Activated T-cell treated with anti-CD3 and anti-CD28 coated beads for 4 hours (primary cell): ENCODE measurements at regions not wholly inside any gene's neighbourhood (a gene's known extent, or its start where the extent isn't known, plus 50 kb on each side); places are given as distances from the start of the nearest gene placed in this dataset.
A peak's percentile ranks its signal among the peaks of the same experiment; 100 is the strongest.
"Not testable (repeated sequence)": the region's sequence is repeated elsewhere in the genome, so short reads cannot be mapped to it uniquely, and the experiment has no call there.

Experiments
- DNase-seq: peaks from one replicate; pipeline ENCODE4 v3.0.0-alpha.2; 2020

DNA sequence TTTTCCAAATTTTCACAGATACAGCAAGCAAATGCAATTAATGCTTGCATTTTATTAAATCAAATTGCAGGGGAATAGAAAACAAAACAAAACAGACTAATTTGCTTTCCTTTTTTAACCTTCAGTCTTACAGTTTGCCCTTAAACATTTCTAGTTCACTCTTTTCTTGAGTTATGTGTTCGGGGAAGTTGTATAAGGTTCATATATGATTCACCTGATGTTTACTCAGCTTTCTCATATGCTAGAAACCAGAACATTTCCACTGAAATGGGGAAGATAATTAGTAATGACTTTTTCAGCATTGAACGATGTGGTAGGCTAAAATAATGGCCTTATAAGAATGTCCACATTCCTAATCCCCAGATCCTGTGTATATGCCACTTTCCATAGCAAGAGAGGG is 176.2 kb upstream of the NBPF9 start:
- not testable (repeated sequence) for DNase-seq

DNA sequence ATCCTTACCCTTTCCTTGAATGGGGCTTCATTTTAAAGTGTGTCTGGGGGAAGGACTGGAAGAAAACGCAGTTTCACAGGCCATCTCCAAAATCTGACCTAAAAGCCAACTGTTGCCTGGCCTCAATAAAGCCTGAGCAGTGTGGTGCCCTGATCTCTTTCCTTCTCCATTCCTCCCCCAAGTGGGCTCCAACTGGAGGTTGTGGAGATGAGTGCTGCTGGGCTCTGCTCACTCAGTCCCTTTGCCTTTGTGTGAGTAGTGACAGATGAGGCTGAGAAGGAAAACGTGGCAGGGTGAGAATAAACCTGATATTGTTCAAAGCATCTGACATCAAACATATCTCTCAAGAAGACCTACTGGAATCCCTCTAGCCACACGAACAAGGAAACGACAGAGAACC is 181.4 kb upstream of the NBPF9 start:
- not testable (repeated sequence) for DNase-seq

DNA sequence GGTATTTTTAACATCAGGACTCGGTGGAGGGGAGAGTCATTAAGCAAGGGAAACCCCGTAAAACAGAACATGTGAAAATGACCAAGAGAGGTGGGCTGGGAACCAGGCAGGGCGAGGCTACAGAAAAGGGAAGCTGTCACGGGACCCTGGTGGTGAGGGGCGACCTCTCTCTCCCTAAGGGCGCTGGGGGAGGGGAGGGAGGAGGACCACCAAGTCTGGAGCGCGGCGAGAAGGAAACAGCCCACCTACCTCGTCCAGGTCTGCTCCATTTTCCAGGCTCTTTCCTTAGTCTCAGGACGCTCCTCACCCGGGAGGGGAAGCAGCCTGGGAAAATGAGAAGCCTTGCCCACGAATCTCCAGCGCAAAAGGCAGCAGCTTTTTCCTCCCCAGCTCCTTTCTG is 181.9 kb upstream of the NBPF9 start:
- DNase-seq, result not testable (repeated sequence)

DNA sequence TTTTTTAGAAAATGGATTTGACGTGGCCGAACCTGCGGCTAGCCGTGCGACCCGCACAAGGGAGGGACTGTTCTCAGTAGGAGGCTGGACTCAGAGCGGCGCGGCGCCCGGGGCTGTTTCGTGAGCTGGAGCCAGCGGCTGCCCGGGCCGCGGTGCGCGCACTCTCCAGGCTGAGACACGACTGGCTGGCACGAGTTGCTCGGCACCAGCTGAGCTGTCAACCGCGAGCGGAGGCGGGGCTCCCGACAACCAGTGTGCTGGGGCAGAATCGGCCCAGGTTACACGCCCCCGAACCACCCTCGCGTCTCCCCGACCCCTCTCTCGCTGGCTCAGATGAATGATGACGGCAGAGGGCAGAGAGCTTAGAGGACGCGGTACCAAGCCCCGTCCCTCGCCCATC is 182.3 kb upstream of the NBPF9 start:
- DNase-seq, result peak; percentile 59

DNA sequence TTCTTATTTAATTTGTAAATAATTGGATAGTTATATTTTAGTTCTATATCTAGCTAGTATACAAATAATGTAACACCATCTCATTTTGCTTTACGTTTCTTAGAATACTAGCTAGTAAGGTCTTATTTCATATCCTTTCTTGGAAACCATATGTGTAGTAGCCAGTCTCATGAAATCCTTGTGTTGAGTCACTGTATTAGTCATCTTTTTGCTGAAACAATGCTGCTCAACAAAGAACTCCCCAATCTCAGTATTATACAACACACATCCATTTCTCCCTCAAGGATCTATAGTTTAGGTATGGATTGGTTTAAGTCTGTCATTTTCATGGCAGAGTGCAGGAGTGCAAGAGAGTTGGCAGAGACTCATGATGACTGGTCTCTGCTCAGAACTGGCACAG is 185.2 kb upstream of the NBPF9 start:
- DNase-seq, result not testable (repeated sequence)

DNA sequence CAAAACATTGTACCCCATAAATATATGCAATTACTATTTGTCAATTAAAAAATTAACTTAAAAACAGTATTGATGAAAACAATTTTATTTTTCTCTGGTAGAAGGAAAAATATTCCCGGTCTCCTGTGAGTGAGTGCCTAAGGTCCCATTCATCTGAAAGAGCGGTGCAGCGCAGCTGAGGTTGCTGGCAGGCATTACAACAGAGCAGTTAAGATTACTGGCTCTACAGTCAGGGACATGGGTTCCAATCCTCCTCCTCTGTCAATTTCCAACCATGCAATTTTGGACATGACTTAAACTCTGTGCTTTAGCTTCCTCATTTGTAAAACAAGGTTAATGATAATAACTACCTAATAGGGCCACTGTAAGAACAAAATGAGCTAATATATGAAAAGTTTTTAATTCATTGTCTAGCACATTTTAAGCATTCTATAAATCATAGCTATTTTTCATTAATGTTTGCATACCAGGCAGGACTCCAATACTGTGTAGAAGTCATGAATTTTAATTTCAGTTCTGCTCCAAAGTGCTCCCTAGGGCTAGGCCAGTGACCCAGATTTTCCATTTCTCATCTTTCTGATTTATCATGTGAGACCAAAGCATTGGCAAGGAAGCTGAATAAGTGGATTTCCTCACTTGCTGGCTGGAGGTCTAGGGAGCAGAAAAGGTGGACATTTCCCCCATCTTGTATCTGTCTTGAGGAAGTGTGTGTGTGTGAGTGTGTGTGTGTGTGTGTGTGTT is 174.2 kb upstream of the NBPF19 start:
- DNase-seq, result not testable (repeated sequence)

DNA sequence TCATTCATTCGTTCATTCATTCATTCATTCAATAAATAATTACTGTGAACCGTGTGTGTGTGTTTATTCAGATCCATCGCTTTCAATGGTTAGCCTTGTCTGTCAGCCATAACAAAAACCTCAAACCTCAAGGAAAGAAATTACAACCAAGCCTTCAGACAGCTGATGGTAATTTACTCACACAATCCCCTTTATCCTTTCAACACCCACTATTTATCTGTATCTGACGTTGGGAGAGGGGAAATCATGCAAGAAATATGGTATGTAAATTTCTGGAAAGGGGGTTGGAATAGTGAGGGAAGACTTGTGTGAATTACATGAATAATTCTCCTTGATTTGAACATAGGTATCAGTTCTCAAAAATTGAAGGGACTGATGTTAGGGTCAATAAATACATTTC is 173.6 kb upstream of the NBPF19 start:
- DNase-seq, result not testable (repeated sequence)

DNA sequence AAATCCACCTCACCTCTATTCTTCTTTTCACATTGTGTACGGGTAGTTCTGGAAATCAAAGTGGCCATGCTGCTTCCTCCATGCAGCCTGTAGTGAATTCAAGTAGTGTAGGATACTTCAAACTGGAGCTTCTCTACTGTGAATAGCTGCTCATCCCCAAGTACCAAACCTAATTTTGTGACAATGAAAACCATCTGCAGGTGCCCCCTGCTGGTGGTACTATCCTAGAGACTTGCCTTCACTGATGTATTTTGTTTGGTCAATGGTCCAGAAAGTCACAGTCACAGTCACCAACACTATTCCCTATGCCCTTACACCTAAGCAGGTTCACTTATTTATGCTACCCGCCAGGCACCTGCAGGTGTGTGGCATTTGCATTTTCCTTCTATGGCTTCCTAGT is 170.0 kb upstream of the NBPF19 start:
- DNase-seq, result not testable (repeated sequence)

DNA sequence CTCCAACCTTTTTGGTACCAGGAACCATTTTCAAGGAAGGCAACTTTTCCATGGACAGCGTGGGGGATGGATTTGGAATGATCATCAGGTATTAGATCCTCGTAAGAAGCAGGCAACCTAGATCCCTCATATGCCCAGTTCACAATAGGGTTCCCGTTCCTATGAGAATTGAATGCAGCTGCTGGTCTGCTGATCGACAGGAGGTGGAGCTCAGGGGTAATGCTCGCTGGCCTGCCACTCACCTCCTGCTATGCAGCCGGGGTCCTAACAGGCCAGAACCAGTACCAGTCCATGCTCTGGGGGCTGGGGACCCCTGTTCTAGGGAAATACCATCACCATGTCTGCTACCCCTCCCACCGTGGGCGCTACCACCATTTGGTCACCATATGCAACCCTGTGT is 167.2 kb upstream of the NBPF19 start:
- DNase-seq, result not testable (repeated sequence)

DNA sequence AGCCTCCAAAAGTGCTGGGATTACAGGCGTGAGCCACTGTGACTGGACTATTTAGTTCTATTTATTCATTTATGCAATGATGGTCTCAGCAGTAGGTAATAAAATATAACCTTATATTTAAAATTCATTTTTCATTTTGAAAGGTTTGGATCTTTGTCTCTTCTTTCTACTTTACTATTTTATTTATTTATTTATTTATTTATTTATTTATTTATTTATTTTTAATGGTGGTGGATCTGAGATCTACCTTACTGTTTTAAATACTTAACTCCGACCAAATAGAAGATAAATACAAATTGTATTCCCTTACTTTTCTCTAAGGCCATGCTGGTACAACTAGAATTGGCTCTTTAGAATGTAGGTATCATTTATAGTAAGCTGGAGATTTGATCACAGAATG is 159.9 kb upstream of the NBPF19 start:
- not testable (repeated sequence) for DNase-seq

DNA sequence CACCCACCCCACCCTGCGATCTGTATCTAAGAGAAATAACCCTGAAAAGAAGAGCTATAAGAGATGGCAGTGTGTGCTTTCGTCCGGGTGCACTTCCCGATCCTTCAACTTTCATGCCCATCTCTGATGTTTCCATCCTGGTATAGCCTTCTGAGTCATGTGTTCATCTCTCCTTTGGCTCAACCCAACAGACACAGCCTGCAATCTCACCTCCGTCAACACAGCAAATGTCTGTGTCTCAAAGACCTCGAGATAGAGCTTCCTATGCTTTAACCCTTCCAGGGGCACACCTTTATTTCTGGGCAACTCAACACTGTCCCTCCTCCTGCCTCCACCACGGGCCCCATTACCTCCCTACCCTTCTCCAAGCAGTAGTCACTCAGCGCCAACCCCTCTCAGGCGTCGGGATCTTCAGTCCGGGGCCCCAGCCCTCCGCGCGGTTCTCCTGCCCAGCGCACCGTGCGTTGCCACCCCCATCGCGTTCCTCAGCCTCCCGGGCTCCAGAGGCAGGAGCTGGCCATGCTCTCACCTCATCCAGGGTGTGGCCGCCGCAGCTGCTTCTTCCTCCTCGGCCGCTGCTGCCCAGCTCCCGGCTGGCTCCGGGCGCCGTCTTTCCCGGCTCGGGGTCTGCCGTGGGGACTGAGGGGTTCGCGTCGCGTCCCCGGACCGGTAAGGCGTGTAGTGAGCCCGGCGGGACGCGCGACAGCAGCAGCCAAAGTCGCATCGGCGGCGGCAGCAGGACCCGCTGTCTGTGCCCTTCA is 153.7 kb upstream of the NBPF19 start:
- DNase-seq, result not testable (repeated sequence)

DNA sequence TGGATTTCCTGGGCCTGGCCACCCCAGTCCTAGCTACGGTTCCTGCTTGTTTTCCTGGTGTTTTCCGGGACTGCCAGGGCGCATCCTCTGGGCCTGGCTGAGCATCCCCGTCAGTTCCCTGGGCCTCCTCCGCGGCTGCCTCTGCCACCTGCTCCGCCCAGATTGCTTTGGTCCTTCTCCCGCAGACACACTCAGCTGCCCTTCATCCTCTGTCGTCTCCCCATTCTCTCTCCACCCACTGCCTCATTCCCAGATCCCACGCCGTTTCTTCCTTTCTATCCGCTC is 153.2 kb upstream of the NBPF19 start:
- DNase-seq, result not testable (repeated sequence)

DNA sequence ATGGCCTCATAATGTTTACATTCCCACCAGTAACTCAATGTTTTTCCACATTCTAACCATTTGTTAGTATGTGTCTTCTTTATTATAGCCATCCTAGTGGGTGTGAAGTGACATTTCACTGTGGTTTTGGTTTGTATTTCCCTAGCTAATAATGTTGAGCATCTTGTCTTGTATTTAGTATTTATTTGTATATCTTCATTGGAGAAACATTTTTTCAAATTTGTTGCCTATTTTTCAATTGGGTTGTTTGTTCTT is 144.8 kb upstream of the NBPF19 start:
- not testable (repeated sequence) for DNase-seq

DNA sequence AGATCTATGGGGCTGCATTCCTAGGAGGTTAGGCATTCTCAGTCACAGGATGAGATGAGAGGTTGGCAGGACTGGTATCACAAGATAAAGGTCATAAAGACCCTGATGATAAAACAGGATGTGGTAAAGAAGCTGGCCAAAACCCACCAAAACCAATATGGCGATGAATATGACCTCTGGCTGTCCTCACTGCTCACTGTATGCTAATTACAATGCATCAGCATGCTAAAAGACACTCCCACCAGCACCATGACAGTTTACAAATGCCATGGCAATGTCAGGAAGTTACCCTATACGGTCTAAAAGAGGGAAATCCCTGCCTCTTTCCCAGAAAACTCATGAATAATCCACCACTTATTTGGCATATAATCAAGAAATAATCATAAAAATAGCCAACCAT is 138.8 kb upstream of the NBPF19 start:
- DNase-seq, result not testable (repeated sequence)

DNA sequence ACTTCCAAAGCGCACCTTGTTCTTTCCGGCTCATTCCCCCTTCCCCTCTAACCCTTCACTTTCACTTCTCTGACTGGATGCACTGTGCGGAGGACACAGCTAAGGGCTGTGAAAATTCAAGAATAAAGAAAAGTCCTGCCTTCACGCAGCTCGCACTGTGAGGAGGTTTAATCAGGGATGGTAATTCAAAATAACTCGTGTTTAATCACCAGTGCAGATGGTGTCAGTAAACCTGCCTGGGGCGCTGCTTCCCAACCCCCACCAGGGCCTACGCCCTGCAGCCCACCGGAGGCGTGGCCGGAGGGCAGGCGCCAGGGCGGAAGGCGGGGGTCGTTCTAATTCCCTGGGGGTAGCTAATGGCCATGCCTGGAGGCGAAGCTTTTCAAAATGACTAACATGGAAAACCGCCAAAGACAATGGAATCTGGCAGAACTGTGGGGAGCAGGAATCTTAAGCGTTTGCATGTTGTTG is 136.6 kb upstream of the NBPF19 start:
- DNase-seq, result not testable (repeated sequence)

DNA sequence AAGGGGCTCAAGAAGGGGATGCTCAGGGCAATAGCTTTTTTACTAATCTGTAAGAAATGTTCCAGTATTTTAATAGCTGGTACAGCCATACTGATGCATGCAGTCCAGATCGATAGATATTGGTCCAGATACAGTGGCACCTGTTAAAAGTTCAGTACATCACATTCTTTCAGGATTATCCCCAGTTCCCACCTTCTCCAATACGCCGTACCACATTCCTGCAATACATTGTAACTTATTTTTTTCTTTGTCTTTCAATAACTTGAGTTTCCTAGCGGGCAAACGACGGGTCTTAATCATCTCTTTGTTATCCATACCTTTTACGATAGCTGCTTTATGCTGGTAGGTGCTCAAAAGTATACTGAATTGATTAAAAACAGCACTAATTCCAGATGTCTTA is 136.1 kb upstream of the NBPF19 start:
- not testable (repeated sequence) for DNase-seq

DNA sequence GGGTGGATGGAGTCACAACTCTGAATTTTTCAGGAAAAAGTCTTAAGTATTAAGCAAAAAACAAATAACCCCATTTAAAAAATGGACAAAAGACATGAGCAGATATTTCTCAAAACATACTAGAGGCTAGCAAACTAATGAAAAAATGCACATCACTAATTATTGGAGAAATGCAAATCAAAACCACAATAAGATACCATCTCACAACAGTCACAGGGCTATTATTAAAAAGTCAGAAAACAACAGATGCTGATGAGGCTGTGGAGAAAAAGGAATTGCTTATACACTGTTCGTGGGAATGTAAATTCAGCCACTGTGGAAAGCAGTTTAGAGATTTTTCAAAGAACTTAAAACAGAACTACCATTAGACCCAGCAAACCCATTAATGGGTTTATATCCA is 125.4 kb upstream of the NBPF19 start:
- not testable (repeated sequence) for DNase-seq

DNA sequence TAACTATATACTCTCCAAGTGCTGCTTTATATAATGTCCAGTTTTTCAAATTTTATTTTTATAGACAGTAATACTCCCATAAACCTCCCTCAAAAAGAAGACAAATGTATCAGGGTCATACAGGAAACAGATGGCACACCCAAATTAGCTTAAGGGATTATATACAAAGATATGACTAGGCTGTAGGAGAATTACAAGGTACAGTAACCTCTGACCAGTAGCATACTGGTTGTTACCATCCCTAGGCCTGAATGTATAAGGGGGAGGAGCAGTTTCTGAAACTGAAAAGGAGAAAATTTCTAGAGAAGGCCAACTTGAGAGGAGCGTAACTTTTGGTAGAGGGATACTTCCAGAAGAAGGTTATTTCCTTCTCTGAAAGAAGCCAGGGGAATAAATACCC is 122.6 kb upstream of the NBPF19 start:
- DNase-seq, result not testable (repeated sequence)

DNA sequence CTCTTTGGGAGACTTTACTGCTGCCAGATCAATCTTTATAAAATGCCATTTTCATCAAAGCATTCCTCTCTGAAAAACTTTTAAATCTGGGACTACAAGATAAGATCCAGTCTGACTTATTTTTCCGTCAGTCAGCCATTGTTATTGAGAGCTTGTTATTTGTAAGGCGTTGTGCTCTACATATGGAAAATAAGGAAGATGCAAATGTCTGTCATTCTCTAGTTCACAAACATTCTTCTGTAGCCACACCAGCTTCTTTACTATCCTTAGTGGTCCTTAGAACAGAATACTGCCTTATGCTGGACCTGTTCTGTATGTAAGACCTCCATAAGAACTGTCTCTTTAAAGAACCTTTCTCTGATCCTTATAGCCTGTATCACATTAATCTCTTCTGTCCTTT is 120.3 kb upstream of the NBPF19 start:
- DNase-seq, result not testable (repeated sequence)

DNA sequence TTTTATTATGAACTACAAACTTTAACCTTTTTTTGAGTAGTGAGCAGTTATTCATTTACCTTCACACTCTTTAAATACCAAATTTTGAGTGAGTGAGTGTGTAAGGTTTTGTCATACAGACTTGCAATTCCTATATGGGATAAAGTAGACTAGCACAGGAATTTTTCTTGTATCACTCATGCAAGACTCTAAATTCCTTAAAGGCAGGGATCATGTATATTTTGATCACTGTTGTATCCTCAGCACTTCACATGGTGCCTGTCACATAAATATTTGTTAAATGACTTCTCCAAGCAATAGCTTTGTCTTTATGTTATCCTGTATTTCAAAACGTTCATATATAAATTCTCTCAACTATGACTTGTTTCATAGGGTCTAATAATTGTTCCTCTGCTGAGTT is 119.1 kb upstream of the NBPF19 start:
- not testable (repeated sequence) for DNase-seq

DNA sequence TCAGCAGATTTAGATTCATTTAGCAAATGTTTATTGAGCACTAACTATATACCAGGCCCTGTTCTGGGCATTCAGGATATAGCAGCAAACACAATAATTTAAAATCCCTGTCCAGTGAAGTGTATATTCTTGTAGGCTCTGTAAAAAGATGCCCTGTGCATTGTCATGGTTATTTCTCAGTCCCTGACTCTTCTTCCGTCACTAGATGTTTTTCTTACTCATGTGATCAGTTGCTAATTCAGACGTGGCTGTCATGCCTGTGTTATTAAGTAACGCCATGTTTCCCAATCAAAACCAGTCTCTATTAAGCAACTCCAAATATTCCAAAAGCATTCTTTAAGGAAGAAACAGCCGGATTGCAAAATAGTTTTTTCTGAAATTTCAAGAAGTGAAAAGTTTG is 118.7 kb upstream of the NBPF19 start:
- DNase-seq, result not testable (repeated sequence)

DNA sequence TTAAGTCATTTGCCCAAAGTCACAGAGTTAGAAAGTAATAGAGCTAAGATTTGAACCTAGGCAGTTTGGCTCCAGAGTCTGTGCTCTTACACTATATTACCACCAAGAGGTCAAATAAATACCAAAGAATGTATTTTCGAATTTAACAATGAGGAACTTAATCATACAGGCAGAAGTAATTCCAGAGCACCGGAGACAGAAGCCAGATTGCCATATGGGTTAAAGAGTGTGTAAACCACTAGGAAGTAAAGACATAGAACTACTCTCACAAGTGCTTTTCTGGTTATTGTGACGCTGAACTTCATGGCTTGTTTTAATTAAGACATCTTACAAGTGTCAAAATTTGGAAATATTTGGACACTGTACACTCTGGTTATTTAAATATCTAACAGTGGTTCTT is 114.5 kb upstream of the NBPF19 start:
- DNase-seq, result not testable (repeated sequence)

DNA sequence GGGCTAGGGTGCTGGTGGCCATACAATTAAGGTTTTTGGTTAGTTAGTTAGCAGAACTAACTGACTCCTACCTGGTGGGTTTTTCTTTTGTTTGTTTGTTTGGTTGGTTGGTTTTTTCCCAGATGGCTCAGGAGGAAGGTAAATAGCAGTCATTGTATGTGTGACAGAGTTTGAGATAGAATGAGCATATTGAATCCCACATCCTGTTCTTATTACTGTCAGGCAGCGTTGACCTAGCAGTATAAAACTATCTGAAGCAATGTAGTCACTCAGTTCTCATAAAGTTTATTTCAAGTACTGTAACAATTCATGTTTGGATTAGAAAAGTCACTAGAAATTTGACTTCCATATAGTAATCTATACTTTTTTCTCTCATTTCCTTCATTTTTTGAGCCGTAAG is 113.5 kb upstream of the NBPF19 start:
- not testable (repeated sequence) for DNase-seq

DNA sequence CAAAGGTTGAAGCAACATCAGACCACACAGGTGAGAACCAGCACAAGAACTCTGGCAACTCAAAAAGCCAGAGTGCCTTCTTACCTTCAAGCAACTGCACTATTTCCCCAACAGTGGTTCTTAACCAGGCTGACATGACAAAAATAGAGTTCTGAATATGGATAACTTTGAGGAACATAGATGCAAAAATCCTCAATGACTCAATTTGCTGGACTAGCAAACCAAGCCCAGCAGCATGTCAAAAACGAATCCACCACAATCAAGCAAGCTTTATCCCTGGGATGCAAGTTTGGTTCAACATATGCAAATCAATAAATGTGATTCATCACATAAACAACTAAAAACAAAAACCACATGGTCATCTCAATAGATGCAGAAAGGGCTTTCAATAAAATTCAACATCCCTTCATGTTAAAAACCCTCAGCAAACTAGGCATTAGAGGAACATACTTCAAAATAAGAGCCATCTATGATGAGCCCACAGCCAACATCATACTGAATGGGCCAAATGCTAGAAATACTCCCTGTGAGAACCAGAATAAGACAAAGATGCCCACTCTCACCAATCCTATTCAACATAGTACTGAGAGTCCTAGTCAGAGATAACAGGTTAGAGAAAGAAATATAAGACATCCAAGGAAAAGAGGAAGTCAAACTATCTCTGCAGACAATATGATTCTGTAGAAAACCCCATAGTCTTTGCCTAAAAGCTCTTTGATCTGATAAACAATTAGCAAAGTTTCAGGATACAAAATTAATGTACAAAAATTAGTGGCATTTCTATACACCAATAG is 110.5 kb upstream of the NBPF19 start:
- not testable (repeated sequence) for DNase-seq
